IPS DF 19.7 (cell line): ENCODE measurements at regions not wholly inside any gene's neighbourhood (a gene's known extent, or its start where the extent isn't known, plus 50 kb on each side); places are given as distances from the start of the nearest gene placed in this dataset.
"Not testable (repeated sequence)": the region's sequence is repeated elsewhere in the genome, so short reads cannot be mapped to it uniquely, and the experiment has no call there.

ENCODE experiments used
- DNase-seq: peaks from one replicate; pipeline ENCODE4 v3.0.0-alpha.2; 2013; ENCODE audit warnings: low read depth, low spot score

- DNase-seq, result no peak
Observed at GRCh38 chr6:16040628-16040974, 88.3 kb upstream of the MYLIP start.

DNA sequence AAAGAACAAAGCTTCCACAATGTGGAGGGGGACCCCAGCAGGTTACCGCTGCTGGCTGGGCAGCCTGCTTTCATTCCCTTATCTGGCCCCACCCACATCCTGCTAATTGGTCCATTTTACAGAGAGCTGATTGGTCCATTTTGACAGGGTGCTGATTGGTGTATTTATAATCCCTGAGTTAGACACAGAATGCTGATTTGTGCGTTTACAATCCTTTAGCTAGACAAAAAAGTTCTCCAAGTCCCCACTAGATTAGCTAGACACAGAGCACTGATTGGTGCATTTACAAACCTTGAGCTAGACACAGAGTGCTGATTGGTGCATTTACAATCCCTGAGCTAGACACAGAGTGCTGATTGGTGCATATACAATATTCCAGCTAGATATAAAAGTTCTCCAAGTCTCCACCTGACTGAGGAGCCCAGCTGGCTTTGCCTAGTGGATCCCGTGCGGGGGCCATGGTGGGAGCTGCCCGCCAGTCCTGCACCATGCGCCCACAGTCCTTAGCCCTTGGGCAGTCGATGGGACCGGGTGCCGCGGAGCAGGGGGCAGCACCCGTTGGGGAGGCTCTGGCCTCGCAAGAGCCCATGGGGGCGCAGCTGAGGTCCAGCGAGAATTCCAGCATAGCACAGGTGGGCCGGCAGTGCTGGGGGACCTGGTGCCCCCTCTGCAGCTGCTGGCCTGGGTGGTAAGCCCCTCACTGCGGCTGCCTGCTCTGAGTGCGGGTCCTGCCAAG, 88.8 kb upstream of the MYLIP start:
- DNase-seq, result not testable (repeated sequence)

DNA sequence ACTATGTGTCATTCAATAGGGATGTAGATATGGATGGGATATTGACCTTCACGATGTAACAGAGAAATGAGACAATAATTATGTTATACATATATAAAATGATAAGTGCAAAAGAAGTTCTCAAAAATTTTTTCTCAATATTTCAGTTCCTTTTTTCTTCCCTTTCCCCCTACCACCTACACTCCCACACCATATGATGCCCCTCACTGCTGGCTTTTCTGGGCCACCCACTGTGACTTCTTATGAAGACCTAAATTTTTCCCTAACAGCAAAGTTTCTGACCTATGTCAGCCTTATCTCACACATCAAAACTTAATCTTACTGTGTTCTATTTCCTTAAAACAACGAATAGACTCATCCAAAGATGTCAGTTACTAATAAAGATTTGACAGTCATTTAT, 89.9 kb upstream of the MYLIP start:
- DNase-seq, result no peak

GRCh38 chr6:16035488-16036080, 93.3 kb upstream of the MYLIP start:
- DNase-seq, result no peak

DNA sequence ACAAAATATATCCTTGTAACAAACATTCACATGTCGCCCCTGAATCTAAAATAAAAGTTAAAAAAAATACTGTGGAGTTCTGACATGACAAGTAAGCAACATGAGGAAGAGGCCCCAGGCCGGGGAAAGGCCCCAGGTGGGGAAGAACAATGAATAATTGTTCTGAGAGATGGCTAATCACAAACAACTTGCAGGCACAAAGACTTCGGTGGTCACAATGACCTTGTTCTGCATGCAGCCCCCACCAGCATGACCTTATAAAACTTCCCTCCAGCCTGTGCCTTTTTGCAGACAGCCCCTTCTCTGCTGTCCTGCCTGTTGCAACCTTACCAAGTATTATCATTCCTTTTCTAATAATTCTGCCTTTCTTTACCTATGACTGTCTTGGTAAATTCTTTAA, 95.7 kb upstream of the MYLIP start:
- DNase-seq, result no peak

DNA sequence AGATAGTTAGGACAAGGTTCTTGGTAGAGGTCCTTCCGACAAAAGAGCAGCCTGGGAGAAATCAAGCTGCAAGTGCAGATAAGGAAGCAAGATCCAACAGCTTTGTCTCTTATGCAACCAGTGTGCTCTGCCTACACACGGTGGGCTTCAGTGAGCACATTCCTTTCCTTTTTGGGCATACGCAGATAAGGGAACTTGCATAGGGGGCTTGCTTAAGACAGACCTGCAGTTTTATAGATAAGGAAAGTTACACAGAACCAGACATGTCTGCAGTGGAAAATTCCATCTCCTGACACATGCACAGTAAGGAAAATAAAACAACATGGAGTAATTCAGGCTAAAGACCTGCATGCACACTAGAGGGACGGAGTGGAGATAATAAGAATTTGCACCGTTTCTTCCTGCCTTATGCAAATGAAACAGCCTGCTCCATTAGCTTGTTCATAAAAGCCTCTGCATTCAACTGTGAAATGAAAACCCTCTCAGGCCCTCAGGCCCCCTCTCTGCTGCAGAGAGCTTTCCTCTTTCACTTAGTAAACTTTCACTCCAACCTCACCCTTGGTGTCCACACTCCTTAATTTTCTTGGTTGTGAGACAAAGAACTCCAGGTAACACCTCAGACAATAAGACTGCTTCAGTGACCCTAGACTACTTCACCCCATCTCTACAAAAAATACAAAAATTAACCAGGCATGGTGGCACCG, 97.5 kb upstream of the MYLIP start:
- no peak for DNase-seq

GRCh38 chr6:16028966-16029365, 99.9 kb upstream of the MYLIP start:
- DNase-seq, result no peak

GRCh38 chr6:16020259-16020658, 108.6 kb upstream of the MYLIP start:
- DNase-seq, result no peak

- no peak for DNase-seq
Observed at GRCh38 chr6:16019462-16019861, 109.4 kb upstream of the MYLIP start.

GRCh38 chr6:16018626-16019025, 110.3 kb upstream of the MYLIP start:
- no peak for DNase-seq

DNA sequence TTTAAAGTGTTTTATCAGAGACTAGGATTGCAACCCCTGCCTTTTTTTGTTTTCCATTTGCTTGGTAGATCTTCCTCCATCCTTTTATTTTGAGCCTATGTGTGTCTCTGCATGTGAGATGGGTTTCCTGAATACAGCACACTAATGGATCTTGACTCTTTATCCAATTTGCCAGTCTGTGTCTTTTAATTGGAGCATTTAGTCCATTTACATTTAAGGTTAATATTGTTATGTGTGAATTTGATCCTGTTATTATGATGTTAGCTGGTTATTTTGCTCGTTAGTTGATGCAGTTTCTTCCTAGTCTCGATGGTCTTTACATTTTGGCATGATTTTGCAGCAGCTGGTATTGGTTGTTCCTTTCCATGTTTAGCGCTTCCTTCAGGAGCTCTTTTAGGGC, 114.6 kb upstream of the MYLIP start:
- not testable (repeated sequence) for DNase-seq

DNA sequence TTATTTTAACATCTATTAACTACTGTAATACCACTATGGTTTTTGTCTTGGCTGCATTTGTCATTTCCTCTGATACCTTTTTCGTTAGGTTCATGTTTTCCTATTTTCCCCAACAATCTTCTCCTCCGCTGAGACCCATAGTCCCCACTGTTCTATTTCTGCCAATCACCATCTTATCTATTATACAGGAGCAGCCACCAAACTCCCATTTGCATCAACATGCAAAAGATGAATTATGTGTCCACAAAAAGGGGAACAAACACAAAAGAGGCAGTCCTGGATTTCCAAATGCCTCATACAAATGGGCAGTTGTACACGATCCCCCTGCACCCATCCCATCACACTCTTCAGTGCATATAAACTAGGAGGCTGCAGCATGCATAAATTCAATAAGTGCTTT, 121.7 kb upstream of the MYLIP start:
- no peak for DNase-seq

DNA sequence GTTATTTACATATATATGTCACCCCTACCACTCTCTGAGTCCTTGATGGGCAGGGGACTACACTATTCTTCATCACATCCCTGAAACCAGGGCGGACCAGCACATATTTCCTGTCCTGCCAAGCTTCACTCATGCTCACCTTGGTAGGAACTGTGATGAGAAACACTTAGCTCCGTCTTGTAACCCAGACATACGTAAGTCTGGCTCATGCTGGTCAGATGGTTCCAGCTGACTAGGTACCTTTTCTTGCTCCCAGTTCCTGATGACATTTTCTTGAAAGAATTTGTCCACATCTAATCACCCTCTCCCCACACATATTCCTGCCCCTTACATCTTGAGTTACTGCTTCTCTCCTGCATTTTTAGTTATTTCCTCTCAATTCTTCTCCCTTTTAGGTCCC, 122.2 kb upstream of the MYLIP start:
- no peak for DNase-seq

DNA sequence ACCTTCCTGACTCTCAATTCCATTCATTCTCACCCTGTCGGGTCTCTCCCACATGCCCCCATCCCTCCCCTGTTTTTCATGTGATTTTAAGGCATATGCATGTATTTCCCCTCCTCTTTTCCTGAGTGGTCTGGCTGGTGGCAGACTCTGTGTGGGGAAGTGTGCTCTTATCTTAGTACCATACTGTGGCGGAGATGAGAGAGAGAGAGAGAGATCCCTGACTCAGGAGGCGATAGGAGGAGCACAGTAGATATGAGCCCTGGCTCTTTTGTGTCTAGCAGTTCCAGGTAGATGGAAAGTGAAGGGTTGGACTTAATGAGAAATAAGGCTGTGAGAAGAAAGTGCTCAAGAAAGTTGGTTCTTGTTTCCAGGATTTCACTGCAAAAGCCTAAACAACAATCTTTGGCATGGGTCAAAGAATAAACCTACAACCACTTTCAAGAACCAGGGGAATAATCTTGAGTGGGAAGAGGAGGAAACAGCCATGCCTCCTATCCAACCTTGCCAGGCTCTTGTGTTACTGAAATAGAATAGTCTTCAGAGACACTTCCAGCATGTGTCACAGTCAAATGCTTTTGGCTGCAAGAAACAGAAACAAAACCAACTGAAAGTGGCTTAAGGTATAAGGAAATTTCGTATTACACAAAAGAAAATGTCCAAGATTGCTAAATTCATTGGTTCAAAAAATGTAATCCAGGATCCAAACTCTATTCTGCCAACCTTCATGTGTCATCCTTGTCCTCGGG, 123.8 kb upstream of the MYLIP start:
- no peak for DNase-seq

- no peak for DNase-seq
Observed at GRCh38 chr6:16003197-16003491, 125.7 kb upstream of the MYLIP start.

- DNase-seq, result no peak
Observed at GRCh38 chr6:16002332-16003196, 126.3 kb upstream of the MYLIP start.

DNA sequence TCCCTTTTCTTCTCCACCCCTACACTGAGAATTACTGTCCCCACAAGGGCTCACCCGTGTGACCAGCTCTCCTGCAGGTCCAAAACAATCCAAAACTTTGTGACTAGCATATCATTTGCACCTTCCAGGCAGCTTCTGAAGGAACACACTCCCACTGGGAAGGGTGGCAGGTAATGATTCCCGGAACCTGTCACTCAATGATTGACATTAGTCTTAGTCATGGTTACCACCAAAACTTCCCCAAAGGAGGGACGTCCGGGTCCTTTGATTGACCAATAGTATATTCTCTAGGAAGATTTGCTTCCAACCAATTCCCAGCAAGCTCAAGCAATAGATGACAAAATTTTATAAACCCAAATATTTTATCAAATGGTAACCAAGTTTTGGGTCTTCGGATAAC, 127.7 kb upstream of the MYLIP start:
- DNase-seq, result no peak

- no peak for DNase-seq
Observed at GRCh38 chr6:15999201-15999600, 129.7 kb upstream of the MYLIP start.

- no peak for DNase-seq
Observed at GRCh38 chr6:15997586-15998388, 131.1 kb upstream of the MYLIP start.

- DNase-seq, result no peak
Observed at GRCh38 chr6:15996030-15996429, 132.9 kb upstream of the MYLIP start.

DNA sequence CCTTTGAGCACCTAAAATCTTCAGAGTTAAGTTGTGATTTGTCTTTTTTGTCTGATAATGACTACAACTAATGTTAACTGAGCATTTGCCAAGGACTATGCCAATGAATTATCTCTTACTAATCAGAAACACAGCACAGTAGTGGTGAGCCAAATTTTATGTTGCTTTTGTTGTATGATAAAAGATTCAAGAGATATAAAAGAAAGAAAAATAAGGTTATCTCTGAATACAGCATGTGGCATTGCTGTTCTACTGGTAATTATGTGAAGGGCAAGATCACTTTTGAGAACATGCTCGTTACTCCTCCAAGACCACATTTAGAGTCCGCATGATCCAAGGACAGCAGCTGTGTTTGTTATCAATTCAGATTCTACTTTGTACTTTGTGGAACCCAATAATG, 133.4 kb upstream of the MYLIP start:
- DNase-seq, result no peak
